ENCODE measurements at regions not wholly inside any gene's neighbourhood (a gene's known extent, or its start where the extent isn't known, plus 50 kb on each side); places are given as distances from the start of the nearest gene placed in this dataset.

GRCh38 chr18:64365106-64365505 lies 216.2 kb upstream of the LINC00305 start:
- H3K9me3 ChIP-seq (replicated peaks in 1 of 3) = no peaks in the 10 kb centered on the region
- H3K27me3 ChIP-seq = no peaks in the 10 kb centered on the region
- no peak for DNase-seq
- TF ChIP-seq CTCF (IDR thresholded peaks at IDR 0.05) (no peak), POLR2A (IDR thresholded peaks at IDR 0.05) (no peak)
- 59 to 80% (median 68%) methylated on average over 4 of the region's 4 CpGs for WGBS, 4 donors
- H3K36me3 ChIP-seq (replicated peaks in 1 of 2) = no peaks in the 10 kb centered on the region
- no peaks in the 10 kb centered on the region for H3K4me1 ChIP-seq (replicated peaks in 1 of 2)
- H3K4me3 ChIP-seq = no peak overlapping the region
- intact Hi-C loops (cut with DNase I) = no loop called here
- H3K27ac ChIP-seq = no peak overlapping the region

DNA sequence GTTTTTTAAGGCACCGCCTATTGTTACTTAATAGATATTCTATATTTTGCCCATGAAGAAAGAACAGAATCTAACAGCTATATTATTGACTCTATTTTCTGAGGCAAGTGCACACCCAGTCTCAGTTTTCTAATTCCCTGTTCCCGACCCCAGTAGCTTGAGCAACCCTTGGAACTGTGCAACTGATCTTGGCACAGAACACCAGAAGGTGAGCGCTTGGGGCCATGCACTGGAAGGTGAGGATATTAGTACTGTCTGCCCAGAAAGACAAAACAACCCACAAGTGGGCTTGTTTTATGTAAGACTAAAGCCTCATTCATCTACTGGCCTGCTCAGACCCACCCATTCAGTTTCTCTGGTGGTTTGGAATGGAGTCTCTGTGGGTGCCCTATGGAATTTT lies 188.8 kb upstream of the LINC00305 start:
- WGBS, 4 donors = 84 to 97% (median 90%) methylated on average over 3 of the region's 3 CpGs
- TF ChIP-seq POLR2A (IDR thresholded peaks at IDR 0.05) (no peak), CTCF (IDR thresholded peaks at IDR 0.05) (no peak)
- Histone ChIP-seq H3K36me3 (replicated peaks in 1 of 2) (no peaks in the 10 kb centered on the region), H3K4me3 (no peak overlapping the region), H3K9me3 (replicated peaks in 1 of 3) (no peaks in the 10 kb centered on the region), H3K27me3 (no peaks in the 10 kb centered on the region), H3K4me1 (replicated peaks in 1 of 2) (no peaks in the 10 kb centered on the region), H3K27ac (no peak overlapping the region)
- intact Hi-C loops (cut with DNase I) = no loop called here
- DNase-seq = no peak

DNA sequence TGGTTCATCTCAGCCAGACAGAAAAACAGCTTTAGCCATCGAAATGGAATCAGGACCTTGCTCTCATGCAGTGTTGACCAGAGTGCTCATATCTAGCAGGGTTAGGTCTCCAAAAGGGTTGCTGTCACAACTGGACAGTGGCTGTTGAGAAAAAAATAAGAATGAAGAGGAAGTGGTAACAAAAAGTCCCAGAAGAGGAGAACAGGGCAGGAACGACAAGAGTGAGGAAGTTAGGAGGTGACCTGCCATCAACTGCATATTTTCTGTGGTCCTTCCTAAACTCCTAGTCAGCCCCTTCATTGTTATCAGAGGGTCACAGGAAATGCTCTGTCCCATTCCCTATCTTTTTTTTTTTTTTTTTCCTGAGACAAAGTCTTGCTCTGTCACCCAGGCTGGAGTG lies 188.1 kb upstream of the LINC00305 start:
- Histone ChIP-seq H3K9me3 (replicated peaks in 1 of 3) (no peaks in the 10 kb centered on the region), H3K4me1 (replicated peaks in 1 of 2) (no peaks in the 10 kb centered on the region), H3K27ac (no peak overlapping the region), H3K27me3 (no peaks in the 10 kb centered on the region), H3K4me3 (no peak overlapping the region), H3K36me3 (replicated peaks in 1 of 2) (no peaks in the 10 kb centered on the region)
- no peak for DNase-seq
- WGBS, 4 donors = 53 to 73% (median 62%) methylated on average over 2 of the region's 2 CpGs
- intact Hi-C loops (cut with DNase I) = no loop called here
- TF ChIP-seq POLR2A (IDR thresholded peaks at IDR 0.05) (no peak), CTCF (IDR thresholded peaks at IDR 0.05) (no peak)

DNA sequence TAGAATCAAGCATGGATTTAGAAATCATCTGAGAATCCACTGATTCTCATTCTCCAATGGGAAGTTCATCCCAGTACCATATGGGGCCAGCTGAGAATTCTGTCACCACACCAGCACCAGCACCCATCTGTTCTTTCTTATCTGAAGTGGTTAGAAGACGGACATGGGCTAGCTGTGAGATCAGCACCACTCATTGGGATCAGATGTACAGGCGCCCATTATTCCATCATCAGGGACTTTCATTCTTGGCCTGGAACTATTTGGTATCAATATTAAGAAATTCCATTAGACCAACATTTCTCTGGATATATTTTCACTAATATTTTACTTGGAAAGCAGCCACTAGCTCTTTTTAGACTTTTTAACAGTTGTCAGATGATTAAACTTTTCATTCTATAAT lies 185.9 kb upstream of the LINC00305 start:
- TF ChIP-seq POLR2A (IDR thresholded peaks at IDR 0.05) (no peak), CTCF (IDR thresholded peaks at IDR 0.05) (no peak)
- Histone ChIP-seq H3K27me3 (no peaks in the 10 kb centered on the region), H3K9me3 (replicated peaks in 1 of 3) (no peaks in the 10 kb centered on the region), H3K4me3 (no peak overlapping the region), H3K27ac (no peak overlapping the region), H3K36me3 (replicated peaks in 1 of 2) (no peaks in the 10 kb centered on the region), H3K4me1 (replicated peaks in 1 of 2) (no peaks in the 10 kb centered on the region)
- no peak for DNase-seq
- intact Hi-C loops (cut with DNase I) = no loop called here
- WGBS, 4 donors = 66 to 75% (median 74%) methylated on average over 2 of the region's 2 CpGs

All from adrenal gland (tissue), 9 donors.